Suprapubic skin (tissue), 4 donors: ENCODE measurements at regions not wholly inside any gene's neighbourhood (a gene's known extent, or its start where the extent isn't known, plus 50 kb on each side); places are given as distances from the start of the nearest gene placed in this dataset.

ENCODE experiments used
- CTCF ChIP-seq, 2 donors: fragments of 200-600 bp in 1 of 2; fragments of 450-650 bp in 1 of 2; sonication (generic) in 1 of 2; IDR thresholded peaks; one replicate each; pipeline ENCODE4 v1.5.1; 2016 to 2019; ENCODE audit warnings: antibody characterized with exemption in 2 of 2, mild to moderate bottlenecking in 1 of 2, moderate library complexity in 1 of 2
- EP300 ChIP-seq: sonication (generic); formaldehyde crosslinking; IDR thresholded peaks from one replicate; pipeline ENCODE4 v1.6.1; 2017; ENCODE audit warnings: antibody characterized with exemption
- POLR2A ChIP-seq, 2 donors: fragments of 450-650 bp; IDR thresholded peaks; one replicate each; pipeline ENCODE4 v1.6.1; 2017; ENCODE audit warnings: antibody characterized with exemption in 2 of 2, mild to moderate bottlenecking in 2 of 2, moderate library complexity in 2 of 2
- POLR2AphosphoS5 ChIP-seq, 3 donors: sonication (generic); formaldehyde crosslinking; IDR thresholded peaks; one replicate each; pipeline ENCODE4 v1.6.1; 2017; ENCODE audit warnings: antibody characterized with exemption in 3 of 3

- TF ChIP-seq CTCF (IDR thresholded peaks at IDR 0.05) (no peak), POLR2A (IDR thresholded peaks at IDR 0.05) (no peak), EP300 (no peak), POLR2AphosphoS5 (IDR thresholded peaks at IDR 0.05) (no peak)
Measured at GRCh38 chr20:22429175-22430153, 154.9 kb downstream of the FOXA2 start.
